DND-41 (cell line): ENCODE measurements at regions not wholly inside any gene's neighbourhood (a gene's known extent, or its start where the extent isn't known, plus 50 kb on each side); places are given as distances from the start of the nearest gene placed in this dataset.

ENCODE experiments used
- ATAC-seq: fragments of 200-7000 bp; cut with Tn5 transposase; 3 replicates; pipeline ENCODE4 v1.9.1; 2021; ENCODE audit warnings: low read depth; ENCODE audit not compliant: insufficient read depth
- DNase-seq: peaks from one replicate; pipeline ENCODE4 v3.0.0-alpha.2; 2020
- H2AFZ ChIP-seq: 2 replicates; pipeline ENCODE4 v1.6.0; 2012; ENCODE audit warnings: low read depth, low read length
- H3K27ac ChIP-seq: 2 replicates; pipeline ENCODE4 v1.5.1; 2012; ENCODE audit warnings: low read length, inconsistent platforms
- H3K27me3 ChIP-seq: fragments of 200-600 bp; sonication (generic); 2 replicates; pipeline ENCODE4 v1.6.0; 2012; ENCODE audit warnings: low read length, mild to moderate bottlenecking, inconsistent platforms; ENCODE audit not compliant: insufficient read depth, poor library complexity
- H3K36me3 ChIP-seq: 2 replicates; pipeline ENCODE4 v1.5.1; 2012; ENCODE audit warnings: low read length, inconsistent platforms; ENCODE audit not compliant: insufficient read depth
- H3K4me1 ChIP-seq: 2 replicates; pipeline ENCODE4 v1.5.1; 2012; ENCODE audit warnings: mild to moderate bottlenecking, low read length; ENCODE audit not compliant: insufficient read depth
- H3K4me2 ChIP-seq: 2 replicates; pipeline ENCODE4 v1.6.0; 2012; ENCODE audit warnings: mild to moderate bottlenecking, moderate library complexity, low read length, inconsistent platforms; ENCODE audit not compliant: insufficient read depth
- H3K4me3 ChIP-seq, 2 experiments: fragments of 200-600 bp in 1 of 2; shearing (Covaris generic) in 1 of 2; 2 replicates each; pipeline ENCODE4 v1.5.1; 2012 to 2016; ENCODE audit warnings: inconsistent platforms in 2 of 2, low read length in 2 of 2, mild to moderate bottlenecking in 2 of 2, low read depth in 1 of 2, moderate library complexity in 1 of 2
- H3K79me2 ChIP-seq: 2 replicates; pipeline ENCODE4 v1.6.0; 2012; ENCODE audit warnings: low read length, inconsistent platforms; ENCODE audit not compliant: insufficient read depth
- H3K9ac ChIP-seq: 2 replicates; pipeline ENCODE4 v1.6.0; 2012; ENCODE audit warnings: low read depth, mild to moderate bottlenecking, inconsistent platforms, low read length, moderate library complexity
- H3K9me3 ChIP-seq: 2 replicates; pipeline ENCODE4 v1.5.1; 2012; ENCODE audit warnings: low read length, moderate library complexity, mild to moderate bottlenecking, inconsistent platforms; ENCODE audit not compliant: insufficient read depth, severe bottlenecking
- H4K20me1 ChIP-seq: 2 replicates; pipeline ENCODE4 v1.6.0; 2012; ENCODE audit warnings: low read length; ENCODE audit not compliant: insufficient read depth
- EZH2 ChIP-seq: IDR thresholded peaks from 3 replicates; pipeline ENCODE4 v1.6.1; 2012; ENCODE audit warnings: borderline replicate concordance, low read depth, mild to moderate bottlenecking, moderate library complexity, low read length, inconsistent platforms; ENCODE audit not compliant: severe bottlenecking
- TF ChIP-seq, protein P1 (sequence below): IDR thresholded peaks from 2 replicates; pipeline ENCODE4 v1.5.1; 2012; ENCODE audit warnings: borderline replicate concordance, low read length, moderate library complexity, mild to moderate bottlenecking; ENCODE audit not compliant: poor library complexity, severe bottlenecking; ENCODE audit errors: extremely low read depth

DNA sequence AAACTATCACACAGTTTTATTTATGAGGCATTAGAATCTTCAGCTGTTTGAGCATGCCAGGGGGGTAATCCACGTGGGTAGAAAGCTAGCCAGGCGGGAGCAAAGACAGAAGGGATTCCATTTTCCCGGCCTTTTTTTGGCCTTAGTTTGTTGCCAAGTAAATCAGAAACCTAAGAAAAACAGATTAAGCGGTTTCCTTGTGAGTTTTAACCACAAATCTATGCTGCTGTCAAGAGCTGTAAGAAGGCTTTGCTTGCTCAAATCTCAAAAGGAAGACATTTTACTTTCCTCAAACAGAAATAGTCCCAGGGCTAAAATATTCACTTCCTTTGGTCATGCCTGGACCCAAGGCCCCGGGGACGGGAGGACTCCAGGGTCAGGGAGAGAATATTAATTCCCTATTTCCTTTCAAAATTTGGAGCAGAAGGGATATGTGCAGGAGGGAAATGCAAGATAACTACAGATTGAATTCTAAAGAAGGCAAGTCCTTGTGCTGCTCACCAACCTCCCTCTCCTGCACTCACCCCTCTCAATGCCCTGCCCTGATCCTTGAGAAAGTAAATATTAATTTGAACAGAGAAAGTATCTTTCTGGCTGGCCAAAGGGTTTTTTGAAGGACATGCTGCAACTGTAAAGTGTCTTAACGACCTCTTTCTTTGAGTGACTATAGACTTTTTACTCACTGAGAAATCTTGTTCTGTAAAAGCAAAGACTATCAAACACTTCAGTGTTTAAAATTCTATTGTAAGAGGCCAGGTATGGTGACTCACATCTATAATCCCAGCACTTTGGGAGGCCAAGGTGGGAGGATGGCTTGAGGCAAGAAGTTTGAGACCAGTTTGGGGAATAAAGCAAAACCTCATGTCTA, 75.7 kb downstream of the HSD17B6 start:
- Histone ChIP-seq H3K27ac (no peak overlapping the region), H4K20me1 (no peaks in the 10 kb centered on the region), H3K79me2 (no peaks in the 10 kb centered on the region), H3K4me1 (peaks cover 16% of the 10 kb centered on the region), H2AFZ (no peak overlapping the region), H3K9me3 (no peaks in the 10 kb centered on the region), H3K36me3 (no peaks in the 10 kb centered on the region), H3K4me2 (no peak overlapping the region), H3K4me3 (no peak overlapping the region), H3K27me3 (peaks cover 11% of the 10 kb centered on the region), H3K9ac (no peak overlapping the region)
- ATAC-seq (no peak), DNase-seq (no peak)
- TF ChIP-seq, protein P1, sequence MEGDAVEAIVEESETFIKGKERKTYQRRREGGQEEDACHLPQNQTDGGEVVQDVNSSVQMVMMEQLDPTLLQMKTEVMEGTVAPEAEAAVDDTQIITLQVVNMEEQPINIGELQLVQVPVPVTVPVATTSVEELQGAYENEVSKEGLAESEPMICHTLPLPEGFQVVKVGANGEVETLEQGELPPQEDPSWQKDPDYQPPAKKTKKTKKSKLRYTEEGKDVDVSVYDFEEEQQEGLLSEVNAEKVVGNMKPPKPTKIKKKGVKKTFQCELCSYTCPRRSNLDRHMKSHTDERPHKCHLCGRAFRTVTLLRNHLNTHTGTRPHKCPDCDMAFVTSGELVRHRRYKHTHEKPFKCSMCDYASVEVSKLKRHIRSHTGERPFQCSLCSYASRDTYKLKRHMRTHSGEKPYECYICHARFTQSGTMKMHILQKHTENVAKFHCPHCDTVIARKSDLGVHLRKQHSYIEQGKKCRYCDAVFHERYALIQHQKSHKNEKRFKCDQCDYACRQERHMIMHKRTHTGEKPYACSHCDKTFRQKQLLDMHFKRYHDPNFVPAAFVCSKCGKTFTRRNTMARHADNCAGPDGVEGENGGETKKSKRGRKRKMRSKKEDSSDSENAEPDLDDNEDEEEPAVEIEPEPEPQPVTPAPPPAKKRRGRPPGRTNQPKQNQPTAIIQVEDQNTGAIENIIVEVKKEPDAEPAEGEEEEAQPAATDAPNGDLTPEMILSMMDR = no peak
- no peak for TF ChIP-seq EZH2
